Sciatic nerve (tissue), 2 donors: ENCODE measurements at regions not wholly inside any gene's neighbourhood (a gene's known extent, or its start where the extent isn't known, plus 50 kb on each side); places are given as distances from the start of the nearest gene placed in this dataset.

Source experiments
- ATAC-seq: fragments of 200-7000 bp; cut with Tn5 transposase; one replicate; pipeline ENCODE4 v1.9.1; 2020; ENCODE audit warnings: mild to moderate bottlenecking, moderate library complexity
- DNase-seq: peaks from one replicate; pipeline ENCODE4 v3.0.0-alpha.2; 2020; ENCODE audit warnings: low spot score
- intact Hi-C: fragments of 100-400 bp; cut with DNase I; formaldehyde crosslinking; loops from one replicate; pipeline ENCODE4 v1.14.2; 2022
- donor health status: DM: no; HTN: no; CAD: no.
- donor health status: DM: no; HTN: no; CAD: no.

DNA sequence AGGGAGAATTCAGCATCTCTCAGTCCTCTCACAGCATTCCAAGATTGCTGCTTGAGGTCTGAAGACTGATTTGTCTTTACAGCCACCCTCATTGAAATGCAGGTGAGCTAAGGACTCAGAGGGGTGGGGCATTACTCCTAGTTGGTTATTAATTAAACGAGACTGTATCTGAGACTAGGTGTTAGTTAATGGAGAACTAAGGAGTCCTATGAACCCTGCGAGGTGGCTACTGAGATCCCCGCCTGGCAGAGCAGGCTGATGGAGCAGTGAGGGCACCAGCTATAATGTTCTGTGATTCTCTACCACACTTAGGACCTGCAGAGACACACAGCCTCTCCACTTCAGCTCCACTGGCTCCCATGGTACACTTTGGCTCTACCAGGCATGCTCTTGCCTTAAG is 215.3 kb downstream of the MID1IP1 start:
- ATAC-seq (no peak), DNase-seq (no peak)
- intact Hi-C loops = no loop called here

DNA sequence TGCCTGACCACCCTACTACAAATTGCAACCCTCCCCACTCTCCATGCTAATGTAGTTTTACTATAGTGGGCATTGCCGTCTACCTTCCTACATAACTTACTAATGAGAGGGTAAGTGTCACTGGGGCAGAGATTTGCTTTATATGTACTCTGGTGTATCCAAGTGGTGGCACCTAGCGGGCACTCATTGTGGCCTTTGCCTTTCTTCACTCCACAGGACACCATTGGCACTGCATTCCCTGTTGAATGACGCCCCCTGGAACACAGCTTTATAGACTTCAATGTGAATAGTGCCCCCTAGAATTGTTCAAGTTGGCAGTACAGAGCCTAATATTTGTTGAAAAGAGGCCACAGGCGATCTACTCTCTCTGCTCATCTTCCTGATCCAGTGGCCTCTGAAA is 215.8 kb downstream of the MID1IP1 start:
- DNase-seq = no peak
- ATAC-seq = no peak
- intact Hi-C loops = no loop called here

DNA sequence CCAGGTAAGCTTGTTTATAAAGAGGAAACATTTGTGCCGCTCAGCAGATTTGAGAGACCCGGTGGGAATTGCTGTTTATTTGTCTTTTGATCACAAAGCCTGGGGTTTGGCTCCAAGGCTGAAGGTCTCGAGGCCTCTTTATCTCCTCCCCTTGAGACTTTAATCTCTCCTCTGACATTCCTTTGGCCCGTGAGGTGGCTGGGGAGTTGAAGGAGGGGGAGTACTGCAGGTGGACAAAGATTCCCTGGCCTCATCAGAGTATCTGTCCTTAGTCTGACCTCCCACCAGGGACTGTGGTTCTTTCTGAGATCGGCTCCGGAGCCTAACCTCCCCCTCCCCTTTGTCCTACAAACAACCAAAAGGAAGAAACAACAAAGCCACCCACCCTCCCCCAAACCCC is 216.5 kb downstream of the MID1IP1 start:
- DNase-seq = no peak
- intact Hi-C loops = no loop called here
- peak; percentile 20 for ATAC-seq

DNA sequence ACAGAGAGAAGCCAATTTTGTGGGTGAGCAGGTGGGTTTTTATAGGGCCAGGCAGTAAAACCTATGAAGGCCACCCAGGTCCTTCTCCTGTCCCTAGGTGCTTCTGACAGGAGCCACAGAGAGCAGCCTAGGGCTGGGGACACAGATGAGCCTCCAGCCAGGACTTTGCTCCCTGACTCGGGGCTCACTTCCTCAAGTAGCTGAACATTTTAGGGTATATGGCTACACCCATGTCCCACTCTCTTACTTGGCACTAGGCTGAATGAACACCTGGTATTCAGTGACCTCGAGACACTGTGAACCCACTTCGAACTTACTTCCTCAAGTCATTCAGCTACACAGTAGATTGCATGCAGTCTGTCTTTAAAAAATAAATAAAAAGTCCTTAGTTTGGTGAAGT is 217.3 kb downstream of the MID1IP1 start:
- intact Hi-C loops = no loop called here
- ATAC-seq (no peak), DNase-seq (no peak)

DNA sequence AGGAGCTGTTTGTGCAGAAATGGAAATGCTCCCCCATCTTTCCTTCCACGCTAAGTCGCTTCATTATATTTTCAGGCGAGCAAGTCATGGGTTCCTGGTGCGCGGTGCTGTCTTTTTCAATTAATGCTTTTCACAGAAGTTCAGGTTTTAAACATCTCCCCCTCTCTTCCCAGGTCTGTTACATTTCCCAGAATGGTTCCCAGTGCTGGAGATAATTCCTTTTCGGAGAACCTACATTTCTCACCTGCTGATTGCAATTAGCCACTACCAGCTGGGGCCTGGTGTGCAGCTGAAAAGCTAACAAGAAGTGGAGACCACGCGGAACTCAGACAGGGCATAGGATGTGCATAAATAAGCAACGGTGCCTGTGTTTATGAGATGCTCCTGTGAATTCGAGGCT is 217.8 kb downstream of the MID1IP1 start:
- intact Hi-C loops = no loop called here
- DNase-seq = no peak
- ATAC-seq = no peak

DNA sequence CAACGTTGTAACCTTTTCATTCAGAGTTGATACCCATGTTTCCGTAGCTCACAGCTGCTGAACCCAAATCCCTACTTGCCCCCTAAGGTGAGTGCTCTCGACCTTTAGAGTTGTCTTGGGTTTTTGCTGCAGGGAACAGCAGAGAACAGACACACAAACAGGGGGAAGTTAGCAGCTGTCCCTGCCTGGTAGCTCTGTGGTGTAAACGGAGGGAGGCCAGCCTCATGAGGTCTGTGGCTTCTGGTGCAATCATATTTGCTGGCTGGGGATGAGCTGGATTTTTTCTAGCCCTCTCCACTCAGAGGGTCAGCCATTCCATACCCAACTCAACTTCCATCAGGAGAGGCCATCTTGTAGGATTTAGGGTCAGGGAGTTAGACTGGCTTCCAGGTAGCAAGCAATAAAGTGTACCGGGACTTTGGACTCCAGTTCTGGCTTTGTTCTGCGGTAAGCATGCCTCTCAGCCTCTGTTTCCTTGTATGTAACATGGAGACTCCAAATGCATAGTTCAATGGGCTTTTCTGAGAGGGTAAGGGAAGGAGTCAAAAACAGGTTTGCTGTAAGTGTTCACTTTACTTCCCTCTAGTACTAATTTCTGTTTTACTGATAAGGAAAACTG is 218.9 kb downstream of the MID1IP1 start:
- ATAC-seq (no peak), DNase-seq (no peak)
- intact Hi-C loops = no loop called here

DNA sequence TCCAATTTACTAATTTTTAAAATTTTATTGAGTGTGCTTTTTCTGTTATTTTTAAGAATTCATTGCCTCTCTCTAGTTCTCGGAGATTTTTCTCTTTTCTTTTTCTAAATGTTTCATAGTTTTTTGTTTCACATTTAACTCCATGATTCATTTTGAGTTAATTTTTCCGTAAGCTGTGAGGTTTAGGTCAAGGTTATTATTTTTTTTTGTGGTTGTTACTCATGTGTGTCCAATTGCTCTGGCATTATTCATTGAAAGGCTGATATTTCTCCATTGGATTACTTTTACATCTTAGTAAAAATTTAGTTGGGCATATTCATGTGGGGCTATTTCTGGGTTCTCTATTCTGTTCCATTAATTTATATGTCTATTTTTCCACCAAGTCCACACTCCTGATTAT is 220.8 kb downstream of the MID1IP1 start:
- ATAC-seq (no peak), DNase-seq (no peak)
- intact Hi-C loops = no loop called here

DNA sequence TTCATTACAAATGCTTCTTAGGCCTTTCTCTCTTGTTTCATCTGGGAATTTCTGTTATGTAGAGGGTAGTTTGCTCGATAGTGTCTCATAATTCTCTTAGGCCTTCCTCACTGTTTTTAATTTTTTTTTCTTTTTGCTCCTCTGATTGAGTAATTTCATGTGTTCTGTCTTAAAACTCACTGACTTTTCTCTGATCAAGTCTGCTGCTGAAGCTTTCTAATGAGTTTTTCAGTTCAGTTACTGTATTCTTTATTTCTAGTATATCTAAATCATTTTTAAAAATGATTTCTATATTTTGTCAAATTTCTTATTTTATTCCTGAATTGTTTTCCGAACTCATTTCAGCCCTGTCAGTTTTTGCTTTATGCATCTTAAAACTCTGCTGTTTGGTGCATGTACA is 228.0 kb downstream of the MID1IP1 start:
- no peak for ATAC-seq
- intact Hi-C loops = no loop called here
- no peak for DNase-seq

DNA sequence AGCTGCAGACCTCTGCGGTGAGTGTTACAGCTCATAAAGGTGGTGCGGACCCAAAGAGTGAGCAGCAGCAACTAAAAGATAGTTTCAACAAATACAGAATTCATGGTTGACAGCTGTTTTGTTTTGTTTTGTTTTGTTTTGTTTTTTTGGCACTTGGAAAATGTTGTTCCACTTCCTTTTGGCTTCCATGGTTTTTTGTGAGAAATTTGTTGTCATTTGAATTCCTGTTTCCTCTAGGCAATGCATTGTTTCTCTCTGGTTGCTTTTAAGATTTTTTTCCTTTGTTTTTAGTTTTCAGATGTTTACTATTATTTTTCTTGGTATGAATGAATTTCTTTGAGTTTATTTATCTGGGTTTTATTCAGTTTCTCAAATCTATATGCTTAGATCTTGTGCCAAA is 229.4 kb downstream of the MID1IP1 start:
- intact Hi-C loops = no loop called here
- DNase-seq = no peak
- ATAC-seq = no peak

DNA sequence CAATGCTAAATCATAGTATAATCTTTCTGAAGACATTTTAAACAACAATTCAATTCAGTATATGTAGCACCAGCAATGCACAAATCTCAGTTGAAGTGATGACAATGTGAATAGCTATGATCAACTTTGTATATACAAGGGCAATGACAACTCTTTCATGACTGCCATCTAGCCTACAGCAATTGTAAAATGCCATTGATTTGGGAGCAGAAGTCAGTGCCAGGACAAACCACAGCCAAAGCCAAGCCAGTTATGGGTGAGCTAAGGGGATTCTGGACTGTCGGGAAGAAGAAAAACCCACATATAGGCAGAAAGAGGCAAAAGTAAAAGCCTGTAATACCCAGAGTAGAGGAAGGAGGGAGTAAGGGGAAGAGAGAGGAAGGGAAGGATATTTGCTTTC is 238.6 kb downstream of the MID1IP1 start:
- DNase-seq = no peak
- intact Hi-C loops = no loop called here
- ATAC-seq = no peak

DNA sequence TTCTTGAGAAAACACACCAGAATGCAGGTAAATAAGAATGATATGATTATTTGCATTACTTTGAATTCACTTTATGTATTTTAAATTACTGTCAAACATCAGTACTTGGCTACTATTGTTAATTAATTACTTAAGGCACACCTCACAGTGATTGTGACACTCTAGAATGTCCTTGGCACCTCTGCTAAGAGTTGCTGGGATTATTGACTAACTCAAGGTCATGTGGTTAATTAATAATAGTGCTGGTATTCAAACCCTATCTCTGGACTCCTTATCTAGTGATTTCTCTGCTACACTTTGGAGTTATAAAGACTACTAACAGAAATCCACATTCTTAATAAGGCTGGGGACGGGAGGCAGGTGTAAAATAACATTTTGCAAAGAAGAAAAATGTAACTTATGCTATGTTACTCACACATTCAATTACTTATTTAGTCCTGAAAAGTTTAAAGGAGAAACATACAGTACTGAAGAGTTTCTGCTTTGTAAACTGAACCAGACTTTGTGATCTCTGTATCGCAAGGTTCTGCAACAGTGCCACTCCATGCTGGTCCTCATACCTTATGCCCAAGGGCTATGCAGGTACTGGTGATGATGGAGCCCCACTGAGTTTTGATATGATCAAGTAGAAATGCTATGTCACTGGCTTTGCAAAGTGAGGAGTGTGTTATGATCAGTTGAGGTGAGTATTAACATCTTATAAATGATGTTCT is 242.7 kb downstream of the MID1IP1 start:
- ATAC-seq (no peak), DNase-seq (no peak)

DNA sequence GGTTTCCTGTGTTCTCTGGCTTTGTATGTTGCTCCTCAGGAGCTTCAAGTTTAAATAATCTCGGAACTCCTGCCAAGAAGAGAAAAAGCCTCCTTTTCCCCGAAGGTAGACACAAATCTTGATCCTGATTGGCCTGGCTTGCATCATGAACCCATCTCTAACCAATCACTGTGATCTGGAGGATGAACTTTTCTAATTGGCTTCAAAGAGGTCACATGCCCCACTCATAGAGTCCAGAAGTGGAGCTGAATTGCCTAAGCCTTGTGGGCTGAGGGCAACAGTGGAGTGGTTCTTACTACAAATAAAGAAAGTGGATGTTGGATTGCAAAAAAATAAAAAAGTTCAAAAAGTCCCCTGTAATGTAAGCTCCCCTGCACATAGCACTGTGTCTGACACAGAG is 245.9 kb downstream of the MID1IP1 start:
- DNase-seq (no peak), ATAC-seq (no peak)
- intact Hi-C loops = no loop called here

More for the DNA sequence above, 242.7 kb downstream of the MID1IP1 start:
- intact Hi-C loops = no loop called here

DNA sequence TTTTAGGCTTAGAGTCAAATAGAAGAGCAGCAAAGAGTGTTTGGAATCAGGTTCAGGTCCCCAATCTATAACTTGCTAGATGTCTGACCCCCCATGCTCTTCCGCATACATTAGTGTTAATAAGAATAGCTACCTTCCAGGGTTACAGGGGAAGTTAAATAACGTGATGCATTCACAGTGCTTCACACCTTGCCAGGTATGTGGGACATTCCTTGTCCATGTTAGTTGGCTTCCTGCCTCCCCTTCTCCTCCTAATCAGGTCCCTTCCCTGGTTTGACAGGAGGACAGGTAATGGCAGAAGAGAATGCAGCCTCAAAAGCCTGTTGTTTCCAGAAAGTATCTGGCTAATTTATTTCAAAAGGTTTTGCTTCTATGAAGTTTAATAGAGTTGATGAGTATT is 248.7 kb downstream of the MID1IP1 start:
- DNase-seq = no peak
- ATAC-seq = no peak
- intact Hi-C loops = no loop called here

DNA sequence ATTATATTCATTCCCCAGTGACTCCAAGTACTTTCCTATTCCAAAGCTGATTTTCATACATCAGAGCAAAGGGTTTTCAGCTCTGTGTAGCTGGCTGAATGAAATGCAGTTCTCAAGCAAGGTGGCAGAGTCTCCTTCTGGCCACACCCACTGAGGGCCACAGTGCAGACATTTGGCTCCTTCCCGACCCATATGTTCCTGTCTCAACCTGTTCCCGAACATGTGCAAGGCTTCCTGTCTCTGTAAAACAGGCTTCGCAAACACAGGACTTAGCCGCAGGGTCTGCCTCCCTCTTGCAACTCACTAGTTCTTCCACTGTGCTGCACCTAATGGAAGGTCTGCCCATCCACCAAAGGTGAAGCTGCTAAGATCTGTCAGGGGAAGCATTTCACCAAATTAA is 249.2 kb downstream of the MID1IP1 start:
- intact Hi-C loops = no loop called here
- no peak for DNase-seq
- ATAC-seq = no peak

DNA sequence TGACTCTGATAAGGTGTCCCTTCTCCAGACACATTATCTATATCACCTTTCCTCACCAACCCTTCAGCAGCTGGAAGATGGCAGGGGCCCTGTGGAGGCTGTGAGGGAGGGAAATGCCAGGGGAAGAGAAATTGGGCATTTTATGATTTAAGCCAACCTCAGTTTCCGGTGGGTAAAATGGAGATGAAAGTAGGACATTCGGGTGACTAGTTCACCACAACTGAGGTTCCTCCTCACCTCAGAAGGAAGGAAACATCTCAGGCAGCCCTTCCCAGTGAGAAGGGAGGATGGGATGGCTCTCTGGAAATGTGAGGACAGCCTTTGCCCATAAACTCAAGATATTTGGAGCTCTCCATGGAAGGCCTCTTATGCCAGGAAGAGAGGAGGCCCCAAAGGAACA is 251.5 kb downstream of the MID1IP1 start:
- DNase-seq (no peak), ATAC-seq (no peak)
- intact Hi-C loops = no loop called here

DNA sequence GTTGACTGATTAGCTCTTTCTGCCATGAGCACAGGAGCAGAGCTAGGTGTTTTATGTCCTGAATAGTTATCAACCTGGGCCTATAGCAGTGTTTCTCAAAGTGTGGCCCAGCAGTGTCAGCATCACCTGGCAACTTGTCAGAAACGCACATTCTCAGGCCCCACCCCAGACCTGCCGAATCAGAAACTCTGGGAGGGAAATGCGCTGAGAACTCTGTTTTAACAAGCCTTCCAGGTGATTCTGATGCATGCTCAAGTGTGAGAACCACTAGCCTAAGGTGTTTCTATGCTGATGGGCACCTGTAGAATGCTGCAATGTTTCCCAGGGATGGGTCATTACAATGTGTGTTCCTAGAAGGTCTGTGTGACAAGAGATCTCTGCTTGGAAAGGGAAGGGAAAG is 257.5 kb downstream of the MID1IP1 start:
- no peak for DNase-seq
- intact Hi-C loops = no loop called here
- no peak for ATAC-seq

DNA sequence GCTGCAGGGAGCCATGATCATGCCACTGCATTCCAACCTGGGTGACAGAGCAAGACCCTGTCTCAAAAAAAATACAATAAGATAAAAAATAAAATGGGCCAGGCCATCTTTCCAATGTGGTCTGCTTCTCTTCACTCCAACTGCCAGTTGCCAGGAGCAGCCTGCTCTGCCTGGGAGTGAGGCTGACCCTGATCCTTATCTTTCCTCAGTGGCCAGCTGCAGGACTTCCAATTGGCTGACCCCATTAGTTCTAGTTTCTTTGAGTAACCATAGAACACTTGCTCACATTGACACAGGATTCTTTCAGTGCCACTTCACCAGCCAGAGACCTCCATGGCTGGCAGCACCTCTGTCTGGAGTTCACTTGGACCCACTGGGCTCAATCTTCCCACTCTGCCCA is 258.6 kb downstream of the MID1IP1 start:
- DNase-seq = no peak
- intact Hi-C loops = no loop called here
- ATAC-seq = no peak

DNA sequence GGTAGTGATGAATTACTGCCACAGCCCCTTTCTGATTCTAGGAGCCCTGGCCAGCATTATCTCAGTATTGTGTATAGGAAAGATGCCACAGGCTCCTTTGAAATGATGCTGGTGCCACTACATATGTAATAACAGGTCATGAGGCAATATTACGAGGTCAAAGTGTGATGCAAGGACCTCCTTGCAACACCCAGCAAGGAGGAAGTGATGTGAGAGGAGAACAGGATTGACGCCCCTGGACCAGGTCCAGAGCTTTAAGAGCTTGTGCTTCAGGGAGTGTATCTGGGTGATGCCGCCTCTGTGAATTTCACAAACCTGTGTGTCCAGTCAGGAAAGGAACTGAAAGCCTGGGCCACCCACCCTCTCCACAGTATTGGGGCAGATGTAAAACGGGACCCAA is 261.8 kb downstream of the MID1IP1 start:
- intact Hi-C loops = no loop called here
- ATAC-seq (no peak), DNase-seq (no peak)

DNA sequence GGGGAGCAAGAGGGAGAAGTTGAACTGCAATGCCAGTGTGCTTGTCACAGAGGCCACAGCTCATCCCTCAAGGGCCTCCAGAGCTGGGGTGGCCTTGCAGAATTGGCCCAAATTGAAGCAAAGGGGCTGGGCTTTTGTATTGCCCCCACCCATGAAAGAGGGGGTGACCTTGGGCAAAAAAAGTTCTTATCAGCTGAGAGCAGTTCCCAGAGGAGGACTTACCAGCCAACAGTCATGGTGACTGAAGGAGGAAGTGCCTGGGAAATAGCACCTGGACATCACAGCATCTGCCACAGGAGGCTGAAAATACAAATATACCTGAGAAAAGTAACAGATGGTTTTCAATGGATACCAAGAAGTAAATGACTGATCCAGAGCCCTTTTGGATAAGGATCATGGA is 262.4 kb downstream of the MID1IP1 start:
- intact Hi-C loops = no loop called here
- DNase-seq (no peak), ATAC-seq (no peak)

DNA sequence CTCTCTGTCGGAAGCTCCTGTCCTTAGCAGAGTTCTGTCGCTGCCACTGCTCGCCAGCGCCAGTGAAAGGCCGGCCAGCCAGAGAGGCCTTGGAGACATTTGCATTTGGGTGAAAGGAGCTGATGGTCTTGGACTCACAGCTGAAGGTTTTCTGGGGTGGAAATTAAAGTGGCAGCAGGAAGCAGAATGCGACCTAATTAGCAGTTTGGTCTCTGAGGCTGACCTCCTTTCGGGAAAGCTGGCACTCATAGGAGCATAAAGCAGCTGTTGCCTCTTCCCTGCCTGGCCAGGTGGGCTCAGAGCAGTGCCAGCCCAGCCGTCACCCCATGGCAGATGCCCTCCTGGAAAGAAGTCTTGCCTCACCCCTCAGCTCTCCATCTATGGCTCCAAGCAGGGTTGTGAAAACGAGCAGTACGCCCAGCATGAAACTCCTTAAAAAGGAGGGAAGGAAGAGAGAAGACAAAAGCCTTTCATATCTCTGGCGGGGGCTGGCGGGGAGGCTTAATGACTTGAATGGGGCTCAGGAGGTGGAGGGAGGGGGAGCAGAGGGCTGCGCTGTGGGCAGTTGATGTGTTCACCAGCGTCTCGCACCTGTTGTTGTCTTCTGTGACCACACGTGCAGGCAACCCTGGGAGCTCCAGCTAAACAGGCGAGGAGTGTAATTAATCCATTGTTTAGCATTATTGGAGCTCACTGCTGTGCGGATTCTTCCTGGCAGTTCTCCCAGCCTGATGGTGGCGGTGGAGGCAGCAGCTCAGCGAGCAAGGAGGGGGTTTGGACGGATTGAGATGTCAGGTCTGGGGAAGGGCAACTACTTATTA is 264.0 kb downstream of the MID1IP1 start:
- intact Hi-C loops = no loop called here
- ATAC-seq (peak; percentile 70), DNase-seq (no peak)
